Colonic mucosa (tissue), 4 donors: ENCODE measurements at regions not wholly inside any gene's neighbourhood (a gene's known extent, or its start where the extent isn't known, plus 50 kb on each side); places are given as distances from the start of the nearest gene placed in this dataset.

Source experiments
- DNase-seq: peaks from one replicate; pipeline ENCODE4 v3.0.0-alpha.2; 2020
- H3K27ac ChIP-seq: fragments of 200-600 bp; one replicate; pipeline ENCODE4 v1.8.0; 2021
- H3K27me3 ChIP-seq: fragments of 200-600 bp; one replicate; pipeline ENCODE4 v1.8.0; 2021
- H3K36me3 ChIP-seq: fragments of 200-600 bp; one replicate; pipeline ENCODE4 v1.8.0; 2021
- H3K4me1 ChIP-seq: fragments of 200-600 bp; one replicate; pipeline ENCODE4 v1.8.0; 2021; ENCODE audit warnings: mild to moderate bottlenecking
- H3K4me3 ChIP-seq: fragments of 200-600 bp; one replicate; pipeline ENCODE4 v1.8.0; 2021
- H3K9ac ChIP-seq, 2 donors: one replicate each; pipeline ENCODE4 v1.7.0; 2013; ENCODE audit warnings: control low read depth in 2 of 2, low read depth in 2 of 2, low read length in 2 of 2
- H3K9me3 ChIP-seq: fragments of 200-600 bp; one replicate; pipeline ENCODE4 v1.8.0; 2021
- intact Hi-C: fragments of 100-400 bp; cut with DNase I; formaldehyde crosslinking; loops from one replicate; pipeline ENCODE4 v1.14.1; 2022
- TF ChIP-seq, protein P1 (sequence below): fragments of 200-600 bp; IDR thresholded peaks from one replicate; pipeline ENCODE4 v1.8.0; 2022; ENCODE audit warnings: antibody characterized with exemption, mild to moderate bottlenecking
- donor health status: healthy.
- donor health status: DM: no; HTN: no; CAD: no.
- donor health status: DM: no; HTN: no; CAD: no.

DNA sequence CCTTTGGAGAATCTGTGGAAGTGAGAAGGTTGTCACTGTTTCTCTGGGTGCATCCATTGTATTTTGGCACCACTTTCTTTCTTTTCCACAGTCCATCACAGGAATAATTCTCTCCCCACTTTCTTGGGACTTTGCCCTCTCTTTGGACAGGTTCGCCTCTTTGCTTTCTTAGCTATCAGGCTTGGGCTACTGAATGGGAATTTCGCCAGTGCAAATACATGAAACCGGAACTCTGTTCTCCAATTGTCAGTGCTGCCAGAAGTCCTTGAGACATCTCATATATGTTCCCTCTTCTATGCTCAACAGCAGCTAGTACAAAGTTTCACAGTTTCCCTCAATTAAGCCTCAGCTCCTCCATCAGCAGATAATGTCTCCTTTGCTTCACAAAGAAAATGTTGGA, 76.2 kb downstream of the NABP1 start:
- H3K4me3 ChIP-seq: no peak overlapping the region
- H3K36me3 ChIP-seq: no peaks in the 10 kb centered on the region
- intact Hi-C loops: no loop called here
- H3K9me3 ChIP-seq: no peaks in the 10 kb centered on the region
- H3K27ac ChIP-seq: no peak overlapping the region
- no peaks in the 10 kb centered on the region for H3K27me3 ChIP-seq
- TF ChIP-seq, protein P1, sequence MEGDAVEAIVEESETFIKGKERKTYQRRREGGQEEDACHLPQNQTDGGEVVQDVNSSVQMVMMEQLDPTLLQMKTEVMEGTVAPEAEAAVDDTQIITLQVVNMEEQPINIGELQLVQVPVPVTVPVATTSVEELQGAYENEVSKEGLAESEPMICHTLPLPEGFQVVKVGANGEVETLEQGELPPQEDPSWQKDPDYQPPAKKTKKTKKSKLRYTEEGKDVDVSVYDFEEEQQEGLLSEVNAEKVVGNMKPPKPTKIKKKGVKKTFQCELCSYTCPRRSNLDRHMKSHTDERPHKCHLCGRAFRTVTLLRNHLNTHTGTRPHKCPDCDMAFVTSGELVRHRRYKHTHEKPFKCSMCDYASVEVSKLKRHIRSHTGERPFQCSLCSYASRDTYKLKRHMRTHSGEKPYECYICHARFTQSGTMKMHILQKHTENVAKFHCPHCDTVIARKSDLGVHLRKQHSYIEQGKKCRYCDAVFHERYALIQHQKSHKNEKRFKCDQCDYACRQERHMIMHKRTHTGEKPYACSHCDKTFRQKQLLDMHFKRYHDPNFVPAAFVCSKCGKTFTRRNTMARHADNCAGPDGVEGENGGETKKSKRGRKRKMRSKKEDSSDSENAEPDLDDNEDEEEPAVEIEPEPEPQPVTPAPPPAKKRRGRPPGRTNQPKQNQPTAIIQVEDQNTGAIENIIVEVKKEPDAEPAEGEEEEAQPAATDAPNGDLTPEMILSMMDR: no peak
- no peak overlapping the region for H3K9ac ChIP-seq
- no peak for DNase-seq
- no peaks in the 10 kb centered on the region for H3K4me1 ChIP-seq

DNA sequence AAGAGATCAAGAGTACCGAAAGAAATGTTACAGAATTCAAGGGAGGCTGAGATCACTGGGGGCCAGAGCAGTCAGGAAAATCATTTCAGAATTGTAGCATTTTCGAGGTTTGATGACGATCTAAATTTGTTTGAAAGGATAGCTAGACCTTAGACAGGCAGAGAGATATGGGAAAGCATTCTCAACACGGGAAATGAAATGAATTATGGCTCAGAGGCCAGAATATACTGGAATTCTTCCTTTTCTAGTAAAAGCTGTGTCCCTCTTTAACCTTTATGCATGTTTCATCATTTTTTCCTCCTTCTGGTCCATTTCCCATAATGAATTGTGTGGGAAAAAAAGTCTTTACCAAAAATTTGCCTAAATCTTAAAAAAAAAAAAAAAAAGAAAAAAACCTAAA, 78.8 kb downstream of the NABP1 start:
- no peaks in the 10 kb centered on the region for H3K4me1 ChIP-seq
- H3K27ac ChIP-seq: no peak overlapping the region
- TF ChIP-seq, protein P1: no peak
- intact Hi-C loops: no loop called here
- no peaks in the 10 kb centered on the region for H3K9me3 ChIP-seq
- H3K4me3 ChIP-seq: no peak overlapping the region
- no peaks in the 10 kb centered on the region for H3K36me3 ChIP-seq
- DNase-seq: no peak
- H3K9ac ChIP-seq: no peak overlapping the region
- no peaks in the 10 kb centered on the region for H3K27me3 ChIP-seq

DNA sequence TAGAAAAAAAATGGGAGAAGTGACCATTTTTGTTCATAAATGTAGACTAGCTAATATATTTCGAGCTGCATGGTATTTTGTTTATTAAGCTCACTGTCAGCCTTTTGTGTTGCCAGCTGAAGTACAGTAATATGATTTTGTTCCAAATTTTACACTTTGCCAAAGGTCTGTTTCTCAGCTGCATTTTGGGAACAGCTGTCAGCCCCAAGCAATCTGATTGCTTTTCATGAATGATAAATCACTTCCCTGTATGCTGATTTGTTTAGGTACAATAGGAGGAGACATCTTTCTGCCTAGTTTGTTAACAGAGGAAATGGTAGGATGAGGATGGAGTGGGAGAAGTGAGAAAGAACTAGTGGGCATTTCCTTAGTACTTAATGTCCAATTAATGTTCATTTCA, 79.3 kb downstream of the NABP1 start:
- Histone ChIP-seq H3K27ac (no peak overlapping the region), H3K36me3 (no peaks in the 10 kb centered on the region), H3K27me3 (no peaks in the 10 kb centered on the region), H3K4me3 (no peak overlapping the region), H3K9ac (no peak overlapping the region), H3K4me1 (no peaks in the 10 kb centered on the region), H3K9me3 (no peaks in the 10 kb centered on the region)
- no peak for DNase-seq
- intact Hi-C loops: no loop called here
- TF ChIP-seq, protein P1: no peak

DNA sequence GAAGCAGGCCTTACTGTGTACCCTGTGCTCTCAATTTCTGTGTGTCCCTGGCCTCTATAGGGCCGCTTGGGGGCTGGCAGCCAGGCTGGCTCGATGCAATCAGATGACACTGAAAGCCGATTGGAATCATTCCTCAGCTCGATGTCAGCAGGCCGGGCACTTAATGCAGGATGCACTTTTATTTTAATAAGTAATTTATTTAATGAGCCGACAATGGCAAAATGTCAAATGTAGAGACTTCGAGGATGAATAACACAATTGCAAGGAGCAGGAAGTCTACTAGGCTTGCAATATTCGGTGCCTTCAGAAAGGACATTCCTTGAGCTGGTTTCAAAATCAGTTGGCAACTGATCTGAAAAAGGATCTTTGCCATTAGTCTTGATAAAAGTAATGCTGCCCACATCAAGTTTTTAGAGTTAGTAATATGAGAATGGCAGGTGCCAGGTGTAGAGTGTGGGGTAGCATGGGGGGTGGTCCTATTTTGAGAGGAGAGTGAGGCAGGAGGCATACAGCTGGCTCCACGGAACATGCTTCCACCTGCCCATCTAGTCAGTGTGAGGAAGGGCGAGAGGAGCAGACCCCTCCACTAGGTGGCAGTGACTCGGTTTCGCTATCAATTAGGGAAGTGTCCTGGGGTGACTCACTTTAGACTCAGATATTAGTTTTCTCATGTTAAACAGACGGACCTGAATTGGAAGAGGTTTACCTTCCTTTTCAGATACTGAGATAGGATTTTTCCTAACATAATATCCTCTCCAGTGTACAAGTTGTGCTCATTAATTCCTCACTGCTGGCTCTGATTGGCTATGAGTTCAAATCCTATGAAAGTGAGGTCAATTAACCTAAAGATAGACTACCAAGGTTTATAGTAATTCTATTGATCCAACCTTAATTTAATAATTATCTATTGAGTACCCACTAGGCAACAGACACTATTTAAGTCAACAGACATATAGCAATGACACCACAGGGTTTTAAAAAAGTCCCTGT, 80.9 kb downstream of the NABP1 start:
- intact Hi-C loops: no loop called here
- DNase-seq: peak; percentile 42
- no peak overlapping the region for H3K27ac ChIP-seq
- no peaks in the 10 kb centered on the region for H3K27me3 ChIP-seq
- H3K36me3 ChIP-seq: no peaks in the 10 kb centered on the region
- no peaks in the 10 kb centered on the region for H3K4me1 ChIP-seq
- TF ChIP-seq, protein P1: peak; percentile 35
- H3K4me3 ChIP-seq: no peak overlapping the region
- H3K9me3 ChIP-seq: no peaks in the 10 kb centered on the region
- H3K9ac ChIP-seq: no peak overlapping the region

DNA sequence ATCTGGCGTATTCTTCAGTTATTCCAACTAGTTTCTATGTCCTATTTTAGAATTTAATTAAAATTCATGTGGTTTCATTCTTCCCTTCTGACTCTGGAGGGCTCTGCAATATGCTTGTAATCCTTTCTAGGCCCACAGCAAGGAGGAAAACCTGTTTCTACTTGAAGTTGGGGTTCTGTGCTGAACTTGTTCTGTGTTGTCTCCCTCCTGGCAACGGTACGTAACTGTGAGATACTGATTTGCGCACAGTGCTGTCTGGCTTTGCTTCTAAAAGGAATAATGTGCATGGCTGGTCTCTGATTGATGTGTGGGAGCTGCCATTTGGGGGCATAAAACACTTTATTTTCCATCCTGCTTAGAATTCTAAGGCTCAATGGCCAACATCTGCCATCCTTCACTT, 81.7 kb downstream of the NABP1 start:
- H3K9me3 ChIP-seq: no peaks in the 10 kb centered on the region
- no peaks in the 10 kb centered on the region for H3K36me3 ChIP-seq
- H3K9ac ChIP-seq: no peak overlapping the region
- intact Hi-C loops: no loop called here
- no peak overlapping the region for H3K4me3 ChIP-seq
- TF ChIP-seq, protein P1: no peak
- H3K27me3 ChIP-seq: no peaks in the 10 kb centered on the region
- DNase-seq: no peak
- no peaks in the 10 kb centered on the region for H3K4me1 ChIP-seq
- no peak overlapping the region for H3K27ac ChIP-seq
